ENCODE measurements at regions not wholly inside any gene's neighbourhood (a gene's known extent, or its start where the extent isn't known, plus 50 kb on each side); places are given as distances from the start of the nearest gene placed in this dataset.

GRCh38 chr3:28089527-28089897 is 151.9 kb upstream of the CMC1 start:
- WGBS = 72% methylated on average over 2 of the region's 2 CpGs
- Histone ChIP-seq H3K4me1 (ENCODE audit: control insufficient read depth in 4 of 4, insufficient read depth in 4 of 4, low read length in 3 of 4) (no peaks in the 10 kb centered on the region), H3K4me3 (ENCODE audit: low read depth in 1 of 3, low read length in 3 of 3) (no peak overlapping the region), H3K9ac (ENCODE audit: low read depth in 1 of 2, low read length in 2 of 2) (no peak overlapping the region), H3K27ac (ENCODE audit: low read depth in 1 of 2, low read length in 2 of 2) (no peak overlapping the region), H3K9me3 (ENCODE audit: control insufficient read depth in 4 of 4, low read length in 3 of 4) (peaks cover 0 to 4% (median 2%) of the 10 kb centered on the region in 4 donors), H3K27me3 (ENCODE audit: control insufficient read depth in 4 of 4, insufficient read depth in 4 of 4, low read length in 3 of 4) (no peaks in the 10 kb centered on the region), H3K36me3 (ENCODE audit: control insufficient read depth in 4 of 4, insufficient read depth in 3 of 4, low read depth in 1 of 4, low read length in 3 of 4) (no peaks in the 10 kb centered on the region)
- TF ChIP-seq SP1 (IDR thresholded peaks at IDR 0.05) (no peak), JUND (IDR thresholded peaks at IDR 0.05) (no peak), YY1 (IDR thresholded peaks at IDR 0.05) (no peak)
- no peak for DNase-seq (ENCODE audit: low spot score)

- Histone ChIP-seq H3K4me3 (ENCODE audit: low read depth in 1 of 3, low read length in 3 of 3) (no peak overlapping the region), H3K4me1 (ENCODE audit: control insufficient read depth in 4 of 4, insufficient read depth in 4 of 4, low read length in 3 of 4) (no peaks in the 10 kb centered on the region), H3K27me3 (ENCODE audit: control insufficient read depth in 4 of 4, insufficient read depth in 4 of 4, low read length in 3 of 4) (no peaks in the 10 kb centered on the region), H3K9ac (ENCODE audit: low read depth in 1 of 2, low read length in 2 of 2) (no peak overlapping the region), H3K27ac (ENCODE audit: low read depth in 1 of 2, low read length in 2 of 2) (no peak overlapping the region), H3K9me3 (ENCODE audit: control insufficient read depth in 4 of 4, low read length in 3 of 4) (peaks cover 0 to 10% (median under 1%) of the 10 kb centered on the region in 4 donors), H3K36me3 (ENCODE audit: control insufficient read depth in 4 of 4, insufficient read depth in 3 of 4, low read depth in 1 of 4, low read length in 3 of 4) (no peaks in the 10 kb centered on the region)
- WGBS = 92% methylated on average over 2 of the region's 2 CpGs
- TF ChIP-seq FOXA2 (IDR thresholded peaks at IDR 0.05) (no peak), SP1 (IDR thresholded peaks at IDR 0.05) (no peak)
- no peak for DNase-seq (ENCODE audit: low spot score)
Observed at GRCh38 chr3:28099296-28099695, 142.1 kb upstream of the CMC1 start.

GRCh38 chr3:28101705-28102104 is 139.7 kb upstream of the CMC1 start:
- peaks cover 0 to 9% (median 0%) of the 10 kb centered on the region in 4 donors for H3K9me3 ChIP-seq (ENCODE audit: control insufficient read depth in 4 of 4, low read length in 3 of 4)
- no peaks in the 10 kb centered on the region for H3K4me1 ChIP-seq (ENCODE audit: control insufficient read depth in 4 of 4, insufficient read depth in 4 of 4, low read length in 3 of 4)
- no peak overlapping the region for H3K27ac ChIP-seq (ENCODE audit: low read depth in 1 of 2, low read length in 2 of 2)
- H3K27me3 ChIP-seq (ENCODE audit: control insufficient read depth in 4 of 4, insufficient read depth in 4 of 4, low read length in 3 of 4) = no peaks in the 10 kb centered on the region
- TF ChIP-seq ZBTB33 (IDR thresholded peaks at IDR 0.05) = no peak
- no peak for TF ChIP-seq SP1 (IDR thresholded peaks at IDR 0.05)
- no peak for TF ChIP-seq ATF3 (IDR thresholded peaks at IDR 0.05)
- TF ChIP-seq HNF4A (conservative IDR thresholded peaks at IDR 0.05) = no peak
- no peak for TF ChIP-seq EGR1 (IDR thresholded peaks at IDR 0.05; ENCODE audit: low read depth in 2 of 2)
- TF ChIP-seq NR2F2 (IDR thresholded peaks at IDR 0.05) = no peak
- 57% methylated on average over 1 of the region's 1 CpG for WGBS
- H3K4me3 ChIP-seq (ENCODE audit: low read depth in 1 of 3, low read length in 3 of 3) = no peak overlapping the region
- no peak for DNase-seq (ENCODE audit: low spot score)
- H3K9ac ChIP-seq (ENCODE audit: low read depth in 1 of 2, low read length in 2 of 2) = no peak overlapping the region
- no peaks in the 10 kb centered on the region for H3K36me3 ChIP-seq (ENCODE audit: control insufficient read depth in 4 of 4, insufficient read depth in 3 of 4, low read depth in 1 of 4, low read length in 3 of 4)

GRCh38 chr3:28103861-28104260 is 137.6 kb upstream of the CMC1 start:
- Histone ChIP-seq H3K27ac (ENCODE audit: low read depth in 1 of 2, low read length in 2 of 2) (no peak overlapping the region), H3K36me3 (ENCODE audit: control insufficient read depth in 4 of 4, insufficient read depth in 3 of 4, low read depth in 1 of 4, low read length in 3 of 4) (no peaks in the 10 kb centered on the region), H3K4me1 (ENCODE audit: control insufficient read depth in 4 of 4, insufficient read depth in 4 of 4, low read length in 3 of 4) (no peaks in the 10 kb centered on the region), H3K4me3 (ENCODE audit: low read depth in 1 of 3, low read length in 3 of 3) (no peak overlapping the region), H3K9ac (ENCODE audit: low read depth in 1 of 2, low read length in 2 of 2) (no peak overlapping the region), H3K27me3 (ENCODE audit: control insufficient read depth in 4 of 4, insufficient read depth in 4 of 4, low read length in 3 of 4) (no peaks in the 10 kb centered on the region), H3K9me3 (ENCODE audit: control insufficient read depth in 4 of 4, low read length in 3 of 4) (peaks cover 0 to 9% (median 0%) of the 10 kb centered on the region in 4 donors)
- TF ChIP-seq HNF4A (conservative IDR thresholded peaks at IDR 0.05) (no peak), FOXA1 (IDR thresholded peaks at IDR 0.05) (no peak), REST (IDR thresholded peaks at IDR 0.05) (no peak), RXRA (IDR thresholded peaks at IDR 0.05) (no peak), TAF1 (conservative IDR thresholded peaks at IDR 0.05) (no peak), ATF3 (IDR thresholded peaks at IDR 0.05) (no peak), MAX (IDR thresholded peaks at IDR 0.05) (no peak)
- no peak for DNase-seq (ENCODE audit: low spot score)
- WGBS = 60% methylated on average over 3 of the region's 3 CpGs
